HCT116 (cell line): ENCODE measurements at regions not wholly inside any gene's neighbourhood (a gene's known extent, or its start where the extent isn't known, plus 50 kb on each side); places are given as distances from the start of the nearest gene placed in this dataset.

Experiments
- ATAC-seq: fragments of 200-7000 bp; cut with Tn5 transposase; 2 replicates; pipeline ENCODE4 v1.9.1; 2020; ENCODE audit warnings: mild to moderate bottlenecking, moderate library complexity
- BruUV-seq: library from RNA; stranded (reverse); fragments of 400-500 nt; replicated peaks from 2 replicates; lab custom pipeline; 2021; lab: Mats Ljungman, UMichigan
- CTCF ChIA-PET: fragments of 300-600 bp; sonication (Branson Sonifier 250); formaldehyde crosslinking; loops from one replicate; lab custom pipeline; 2021; ENCODE audit warnings: antibody characterized with exemption; lab: Charles Lee
- POLR2A ChIA-PET: fragments of 300-600, 350-600 bp; sonication (Branson Sonifier 250); formaldehyde crosslinking; loops from one replicate; lab custom pipeline; 2021; ENCODE audit warnings: antibody characterized with exemption; lab: Charles Lee
- RAD21 ChIA-PET, 2 experiments: fragments of 300-600 bp; sonication (Branson Sonifier 250); formaldehyde crosslinking; loops; one replicate each; lab custom pipeline; 2023; ENCODE audit warnings: low total read pairs in 2 of 2; ENCODE audit not compliant: uncharacterized antibody in 2 of 2, unreplicated experiment in 2 of 2, low non-redundant PET in 1 of 2; lab: Charles Lee
- DNase-seq: peaks from one replicate; pipeline ENCODE4 v3.0.0-alpha.2; 2010; ENCODE audit warnings: low read depth, low spot score
- H2AFZ ChIP-seq: fragments of 200-600 bp; shearing (Covaris generic), sonication (generic); 2 replicates; pipeline ENCODE4 v1.6.1; 2017; ENCODE audit warnings: low read depth, mixed run types, mixed read lengths, antibody characterized with exemption, low read length; ENCODE audit not compliant: poor library complexity, severe bottlenecking
- H3K27ac ChIP-seq: 2 replicates; pipeline ENCODE4 v1.5.1; 2012; ENCODE audit warnings: low read depth, low read length
- H3K27me3 ChIP-seq: fragments of 200-600 bp; sonication (generic); 2 replicates; pipeline ENCODE4 v1.6.1; 2016; ENCODE audit warnings: mixed run types, low read length, mixed read lengths; ENCODE audit not compliant: insufficient read depth
- H3K36me3 ChIP-seq, 2 experiments: fragments of 200-500 bp in 1 of 2; fragments of 200-600 bp in 1 of 2; sonication (Bioruptor generic) in 1 of 2; sonication (generic) in 1 of 2; 2 replicates each; pipeline versions ENCODE4 v1.5.1 to v1.6.1; 2014 to 2016; ENCODE audit warnings: low read length in 2 of 2, inconsistent platforms in 1 of 2, mixed read lengths in 1 of 2, mixed run types in 1 of 2; ENCODE audit not compliant: insufficient read depth in 2 of 2, control insufficient read depth in 1 of 2
- H3K4me1 ChIP-seq, 2 experiments: fragments of 200-600 bp in 1 of 2; sonication (generic) in 1 of 2; 2 replicates each; pipeline versions ENCODE4 v1.5.1 to v1.6.1; 2012 to 2017; ENCODE audit warnings: low read length in 2 of 2, inconsistent platforms in 1 of 2, mild to moderate bottlenecking in 1 of 2, mixed read lengths in 1 of 2, mixed run types in 1 of 2, moderate library complexity in 1 of 2; ENCODE audit not compliant: insufficient read depth in 2 of 2, control insufficient read depth in 1 of 2
- H3K4me2 ChIP-seq: fragments of 200-600 bp; sonication (generic); 2 replicates; pipeline ENCODE4 v1.6.1; 2017; ENCODE audit warnings: mixed run types, low read length, mixed read lengths
- H3K4me3 ChIP-seq, 2 experiments: fragments of 200-600 bp in 1 of 2; sonication (generic) in 1 of 2; replicated peaks in 1 of 2; 2 replicates each; pipeline ENCODE4 v1.5.1; 2011 to 2016; ENCODE audit warnings: low read length in 2 of 2, control low read depth in 1 of 2, low read depth in 1 of 2, mild to moderate bottlenecking in 1 of 2, mixed read lengths in 1 of 2, mixed run types in 1 of 2
- H3K79me2 ChIP-seq: fragments of 200-600 bp; sonication (generic); 2 replicates; pipeline ENCODE4 v1.6.1; 2017; ENCODE audit warnings: mild to moderate bottlenecking, mixed run types, low read length, moderate library complexity, mixed read lengths; ENCODE audit not compliant: insufficient read depth
- H3K9ac ChIP-seq: fragments of 200-600 bp; sonication (generic); 2 replicates; pipeline ENCODE4 v1.6.1; 2016; ENCODE audit warnings: low read length, mixed read lengths
- H3K9me2 ChIP-seq: fragments of 200-600 bp; sonication (generic), shearing (Covaris generic); 2 replicates; pipeline ENCODE4 v1.6.1; 2017; ENCODE audit warnings: mixed run types, mild to moderate bottlenecking, moderate library complexity; ENCODE audit not compliant: insufficient read depth
- H3K9me3 ChIP-seq, 2 experiments: fragments of 200-500 bp in 1 of 2; fragments of 200-600 bp in 1 of 2; sonication (Bioruptor generic) in 1 of 2; sonication (generic) in 1 of 2; 2 replicates each; pipeline ENCODE4 v1.6.1; 2014 to 2017; ENCODE audit warnings: low read length in 2 of 2, mixed read lengths in 2 of 2, inconsistent platforms in 1 of 2, low read depth in 1 of 2, mild to moderate bottlenecking in 1 of 2, mixed run types in 1 of 2, moderate library complexity in 1 of 2; ENCODE audit not compliant: control insufficient read depth in 1 of 2, insufficient read depth in 1 of 2
- H4K20me1 ChIP-seq: fragments of 200-600 bp; sonication (generic), shearing (Covaris generic); 2 replicates; pipeline ENCODE4 v1.6.1; 2017; ENCODE audit warnings: mixed run types, mild to moderate bottlenecking, moderate library complexity; ENCODE audit not compliant: insufficient read depth
- CTCF ChIP-seq, 3 experiments: fragments of 200-600 bp in 1 of 3; sonication (generic) in 1 of 3; IDR thresholded peaks in 2 of 3; conservative IDR thresholded peaks in 1 of 3; 2 replicates each; pipeline ENCODE4 v1.5.1; 2012 to 2017; ENCODE audit warnings: low read depth in 2 of 3, low read length in 2 of 3, antibody characterized with exemption in 1 of 3, borderline replicate concordance in 1 of 3, control low read depth in 1 of 3, mild to moderate bottlenecking in 1 of 3, mixed read lengths in 1 of 3, mixed run types in 1 of 3, moderate library complexity in 1 of 3; ENCODE audit not compliant: insufficient read depth in 1 of 3
- EZH2 ChIP-seq: fragments of 200-600 bp; sonication (generic); IDR thresholded peaks from 2 replicates; pipeline ENCODE4 v1.6.1; 2017; ENCODE audit warnings: antibody characterized with exemption, mixed run types
- FOSL1 ChIP-seq: IDR thresholded peaks from 2 replicates; pipeline ENCODE4 v1.6.1; 2012; ENCODE audit warnings: low read depth
- MAX ChIP-seq: IDR thresholded peaks from 2 replicates; pipeline ENCODE4 v1.6.1; 2012
- POLR2A ChIP-seq: IDR thresholded peaks from 2 replicates; pipeline ENCODE4 v1.7.0; 2011; ENCODE audit warnings: borderline replicate concordance; ENCODE audit not compliant: insufficient read depth, insufficient read length; ENCODE audit errors: extremely low read depth
- POLR2AphosphoS5 ChIP-seq: IDR thresholded peaks from 2 replicates; pipeline ENCODE4 v1.6.1; 2011; ENCODE audit warnings: mild to moderate bottlenecking, low read depth, low read length, moderate library complexity
- RAD21 ChIP-seq: IDR thresholded peaks from 2 replicates; pipeline ENCODE4 v1.6.1; 2012; ENCODE audit warnings: low read depth, mild to moderate bottlenecking
- REST ChIP-seq: IDR thresholded peaks from 2 replicates; pipeline ENCODE4 v1.6.1; 2012; ENCODE audit warnings: low read depth
- SIN3A ChIP-seq: IDR thresholded peaks from 2 replicates; pipeline ENCODE4 v1.6.1; 2012; ENCODE audit warnings: low read depth
- SP1 ChIP-seq: IDR thresholded peaks from 2 replicates; pipeline ENCODE4 v1.6.1; 2012; ENCODE audit warnings: low read depth
- TCF7L2 ChIP-seq: IDR thresholded peaks from 2 replicates; pipeline ENCODE4 v1.7.0; 2011; ENCODE audit warnings: borderline replicate concordance, inconsistent platforms; ENCODE audit not compliant: insufficient read depth, insufficient read length; ENCODE audit errors: extremely low read depth
- ZBTB33 ChIP-seq: IDR thresholded peaks from 2 replicates; pipeline ENCODE4 v1.6.1; 2011; ENCODE audit warnings: mild to moderate bottlenecking, low read length, moderate library complexity; ENCODE audit not compliant: insufficient replicate concordance; ENCODE audit errors: extremely low read depth
- ZFX ChIP-seq: fragments of 450-650 bp; IDR thresholded peaks from 2 replicates; pipeline ENCODE4 v1.6.1; 2017
- ZNF274 ChIP-seq: fragments of 200-500 bp; sonication (Bioruptor generic); IDR thresholded peaks from 2 replicates; pipeline ENCODE4 v1.6.1; 2014; ENCODE audit warnings: mild to moderate bottlenecking, low read depth, low read length, inconsistent platforms
- intact Hi-C: fragments of 100-400 bp; cut with micrococcal nuclease; formaldehyde crosslinking; loops from 2 replicates; pipeline ENCODE4 v1.10.0; 2022

- ChIA-PET CTCF (no interaction called here), RAD21 (no interaction called here), POLR2A (no interaction called here)
- Histone ChIP-seq H3K27me3 (no peaks in the 10 kb centered on the region), H2AFZ (no peak overlapping the region), H3K4me2 (no peak overlapping the region), H3K4me3 (no peak overlapping the region), H3K9ac (no peak overlapping the region), H4K20me1 (no peaks in the 10 kb centered on the region), H3K27ac (no peak overlapping the region), H3K9me3 (peaks cover 4 to 11% of the 10 kb centered on the region in 2 experiments; a peak in 2 of 4 replicates), H3K9me2 (no peaks in the 10 kb centered on the region), H3K79me2 (no peaks in the 10 kb centered on the region), H3K4me1 (no peaks in the 10 kb centered on the region), H3K36me3 (no peaks in the 10 kb centered on the region)
- no TSS peak for BruUV-seq
- intact Hi-C loops: no loop called here
- ATAC-seq: no peak
- DNase-seq: no peak
- TF ChIP-seq POLR2A (no peak), SP1 (no peak), ZNF274 (no peak), FOSL1 (no peak), ZFX (no peak), SIN3A (no peak), CTCF (IDR thresholded peaks at IDR 0.05 in 2 of 3, conservative IDR thresholded peaks at IDR 0.05 in 1 of 3; ENCODE audit: borderline replicate concordance in 1 of 3, insufficient read depth in 1 of 3, low read depth in 2 of 3, low read length in 2 of 3) (no peak), RAD21 (no peak), TCF7L2 (no peak), EZH2 (no peak), ZBTB33 (no peak), POLR2AphosphoS5 (no peak), MAX (no peak), REST (no peak)
These were observed 738.6 kb upstream of the ADGRB3 start for GRCh38 chr6:67896476-67896875.
